Smooth muscle cell (in vitro differentiated cells): ENCODE measurements at regions not wholly inside any gene's neighbourhood (a gene's known extent, or its start where the extent isn't known, plus 50 kb on each side); places are given as distances from the start of the nearest gene placed in this dataset.

ENCODE experiments used
- DNase-seq: peaks from one replicate; lab custom pipeline; 2025; ENCODE audit not compliant: unreplicated experiment; lab: John Stamatoyannopoulos, UW
- H2AFZ ChIP-seq: fragments of 200-600 bp; sonication (generic); 2 replicates; pipeline ENCODE4 v1.6.0; 2016; ENCODE audit warnings: antibody characterized with exemption, low read depth, mild to moderate bottlenecking
- H3F3A ChIP-seq: fragments of 200-600 bp; sonication (generic); 2 replicates; pipeline ENCODE4 v1.6.0; 2017; ENCODE audit warnings: antibody characterized with exemption, low read depth
- H3K27ac ChIP-seq: fragments of 200-600 bp; sonication (generic); 2 replicates; pipeline ENCODE4 v1.5.1; 2016; ENCODE audit warnings: low read depth, mild to moderate bottlenecking
- H3K27me3 ChIP-seq: fragments of 200-600 bp; sonication (generic); 2 replicates; pipeline ENCODE4 v1.6.1; 2016; ENCODE audit warnings: low read depth, mild to moderate bottlenecking
- H3K36me3 ChIP-seq: fragments of 200-600 bp; sonication (generic); 2 replicates; pipeline ENCODE4 v1.5.1; 2016; ENCODE audit warnings: low read depth
- H3K4me1 ChIP-seq: fragments of 200-600 bp; sonication (generic); 2 replicates; pipeline ENCODE4 v1.5.1; 2016; ENCODE audit warnings: low read depth
- H3K4me2 ChIP-seq: fragments of 200-600 bp; sonication (generic); 2 replicates; pipeline ENCODE4 v1.6.0; 2016; ENCODE audit warnings: mild to moderate bottlenecking
- H3K4me3 ChIP-seq: fragments of 200-600 bp; sonication (generic); 2 replicates; pipeline ENCODE4 v1.5.1; 2016; ENCODE audit warnings: mild to moderate bottlenecking
- H3K79me2 ChIP-seq: fragments of 200-600 bp; sonication (generic); 2 replicates; pipeline ENCODE4 v1.6.0; 2016; ENCODE audit warnings: low read depth, mild to moderate bottlenecking
- H3K9ac ChIP-seq: fragments of 200-600 bp; sonication (generic); 2 replicates; pipeline ENCODE4 v1.6.0; 2016; ENCODE audit warnings: low read depth
- H3K9me3 ChIP-seq: fragments of 200-600 bp; sonication (generic); replicated peaks from 2 replicates; pipeline ENCODE4 v1.5.1; 2016; ENCODE audit warnings: low read depth
- H4K20me1 ChIP-seq: fragments of 200-600 bp; sonication (generic); 2 replicates; pipeline ENCODE4 v1.6.0; 2016; ENCODE audit warnings: low read depth
- WGBS: methylation state at CpG from one replicate; pipeline ENCODE4 v1.1.7; 2016; ENCODE audit warnings: low lambda C conversion rate; 5-methylcytosine and 5-hydroxymethylcytosine counted together
- TF ChIP-seq, protein P1 (sequence below): fragments of 200-600 bp; sonication (generic); IDR thresholded peaks from 2 replicates; pipeline ENCODE4 v1.5.1; 2017; ENCODE audit warnings: borderline replicate concordance, mild to moderate bottlenecking, antibody characterized with exemption; ENCODE audit not compliant: insufficient read depth, poor library complexity, severe bottlenecking

DNA sequence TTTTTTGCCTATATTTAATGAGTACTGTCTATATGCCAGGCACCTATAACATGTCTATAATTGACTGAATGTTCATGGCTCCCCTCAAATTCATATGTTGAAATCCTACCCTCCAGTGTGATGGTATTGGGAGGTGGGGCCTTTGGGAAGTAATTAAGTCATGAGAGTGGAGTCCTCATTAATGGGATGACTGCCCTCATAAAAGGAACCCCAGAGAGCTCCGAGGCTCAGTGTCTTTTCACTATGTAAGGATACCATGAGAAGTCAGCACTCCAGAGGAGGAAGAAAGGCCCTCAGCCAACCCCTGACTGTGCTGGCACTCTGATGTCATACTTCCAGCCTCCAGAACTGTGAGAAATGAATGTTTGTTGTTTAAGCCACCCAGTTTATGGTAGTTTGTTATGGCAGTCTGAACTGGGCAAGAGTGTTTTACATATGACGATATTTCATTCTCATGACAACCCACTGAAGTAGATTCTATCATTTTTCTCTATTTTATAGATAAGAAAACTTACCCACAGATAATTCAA is 61.1 kb upstream of the PCGF5 start:
- no peak overlapping the region for H2AFZ ChIP-seq
- no peak overlapping the region for H3K4me3 ChIP-seq
- H3K27me3 ChIP-seq = peaks cover 17% of the 10 kb centered on the region
- H4K20me1 ChIP-seq = peaks cover 2% of the 10 kb centered on the region
- no peak overlapping the region for H3K4me2 ChIP-seq
- no peak overlapping the region for H3K27ac ChIP-seq
- no peaks in the 10 kb centered on the region for H3F3A ChIP-seq
- no peaks in the 10 kb centered on the region for H3K9me3 ChIP-seq
- 95% methylated on average over 2 of the region's 2 CpGs for WGBS
- H3K9ac ChIP-seq = no peak overlapping the region
- H3K36me3 ChIP-seq = no peaks in the 10 kb centered on the region
- H3K4me1 ChIP-seq = peaks cover 3% of the 10 kb centered on the region
- TF ChIP-seq, protein P1, sequence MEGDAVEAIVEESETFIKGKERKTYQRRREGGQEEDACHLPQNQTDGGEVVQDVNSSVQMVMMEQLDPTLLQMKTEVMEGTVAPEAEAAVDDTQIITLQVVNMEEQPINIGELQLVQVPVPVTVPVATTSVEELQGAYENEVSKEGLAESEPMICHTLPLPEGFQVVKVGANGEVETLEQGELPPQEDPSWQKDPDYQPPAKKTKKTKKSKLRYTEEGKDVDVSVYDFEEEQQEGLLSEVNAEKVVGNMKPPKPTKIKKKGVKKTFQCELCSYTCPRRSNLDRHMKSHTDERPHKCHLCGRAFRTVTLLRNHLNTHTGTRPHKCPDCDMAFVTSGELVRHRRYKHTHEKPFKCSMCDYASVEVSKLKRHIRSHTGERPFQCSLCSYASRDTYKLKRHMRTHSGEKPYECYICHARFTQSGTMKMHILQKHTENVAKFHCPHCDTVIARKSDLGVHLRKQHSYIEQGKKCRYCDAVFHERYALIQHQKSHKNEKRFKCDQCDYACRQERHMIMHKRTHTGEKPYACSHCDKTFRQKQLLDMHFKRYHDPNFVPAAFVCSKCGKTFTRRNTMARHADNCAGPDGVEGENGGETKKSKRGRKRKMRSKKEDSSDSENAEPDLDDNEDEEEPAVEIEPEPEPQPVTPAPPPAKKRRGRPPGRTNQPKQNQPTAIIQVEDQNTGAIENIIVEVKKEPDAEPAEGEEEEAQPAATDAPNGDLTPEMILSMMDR = no peak
- H3K79me2 ChIP-seq = no peaks in the 10 kb centered on the region
- DNase-seq = no peak

DNA sequence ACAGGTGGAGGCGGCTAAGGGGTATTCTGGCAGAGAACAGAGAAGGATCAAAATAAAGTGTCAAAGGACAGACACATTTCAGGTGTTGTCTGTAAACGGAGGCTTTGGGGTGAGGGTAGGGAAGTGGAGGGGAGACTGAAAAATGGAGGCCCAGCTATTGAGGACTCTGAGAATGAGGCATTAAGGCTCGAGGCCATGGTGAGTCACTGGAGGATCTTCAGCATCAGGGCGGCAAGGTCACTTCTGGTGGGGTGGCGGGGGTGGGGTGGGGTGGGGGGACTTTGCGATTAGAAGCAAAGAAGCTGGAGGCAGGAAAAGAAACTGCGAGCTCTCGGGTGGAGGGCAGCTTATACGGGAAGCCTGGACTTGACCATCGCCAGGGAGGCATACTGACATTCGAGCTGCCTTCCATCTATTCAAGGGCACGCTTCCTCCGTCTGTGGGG is 58.4 kb upstream of the PCGF5 start:
- Histone ChIP-seq H3K27ac (no peak overlapping the region), H3K9me3 (no peaks in the 10 kb centered on the region), H3K79me2 (no peaks in the 10 kb centered on the region), H2AFZ (peak overlapping the region; percentile 68), H3F3A (no peaks in the 10 kb centered on the region), H3K4me2 (peak overlapping the region; percentile 80), H3K27me3 (peaks cover 16% of the 10 kb centered on the region), H3K4me3 (peak overlapping the region; percentile 94), H4K20me1 (peaks cover 17% of the 10 kb centered on the region), H3K9ac (no peak overlapping the region), H3K36me3 (no peaks in the 10 kb centered on the region), H3K4me1 (peaks cover 3% of the 10 kb centered on the region)
- TF ChIP-seq, protein P1 = no peak
- whole genome bisulfite sequencing = 9% methylated on average over 8 of the region's 13 CpGs
- DNase-seq = no peak

- Histone ChIP-seq H3K27me3 (peaks cover 16% of the 10 kb centered on the region), H3K4me3 (peak overlapping the region; percentile 94), H3K9me3 (no peaks in the 10 kb centered on the region), H3F3A (no peaks in the 10 kb centered on the region), H3K36me3 (no peaks in the 10 kb centered on the region), H3K79me2 (no peaks in the 10 kb centered on the region), H4K20me1 (peaks cover 17% of the 10 kb centered on the region), H3K9ac (peak overlapping the region; percentile 84), H3K27ac (no peak overlapping the region), H2AFZ (peak overlapping the region; percentile 90), H3K4me2 (peak overlapping the region; percentile 93), H3K4me1 (peaks cover 3% of the 10 kb centered on the region)
- 2% methylated on average over 33 of the region's 110 CpGs for WGBS
- peak; percentile 55 for DNase-seq
- TF ChIP-seq, protein P1 = no peak
Observed at GRCh38 chr10:91162495-91163268, 57.8 kb upstream of the PCGF5 start.
